Endothelial cell (in vitro differentiated cells): ENCODE measurements at regions not wholly inside any gene's neighbourhood (a gene's known extent, or its start where the extent isn't known, plus 50 kb on each side); places are given as distances from the start of the nearest gene placed in this dataset.

Source experiments
- DNase-seq: peaks from one replicate; pipeline ENCODE4 v3.0.0; 2021; ENCODE audit warnings: low spot score
- H3K27ac Mint-ChIP-seq: one replicate; pipeline ENCODE4 v1.8.0; 2021; ENCODE audit warnings: mixed read lengths, inconsistent platforms; ENCODE audit not compliant: unreplicated experiment
- H3K27me3 Mint-ChIP-seq: one replicate; pipeline ENCODE4 v1.8.0; 2021; ENCODE audit warnings: mild to moderate bottlenecking, moderate library complexity, mixed read lengths, inconsistent platforms; ENCODE audit not compliant: unreplicated experiment
- H3K36me3 Mint-ChIP-seq: one replicate; pipeline ENCODE4 v1.8.0; 2021; ENCODE audit warnings: mild to moderate bottlenecking, low read depth, mixed read lengths, inconsistent platforms; ENCODE audit not compliant: unreplicated experiment
- H3K4me1 Mint-ChIP-seq: one replicate; pipeline ENCODE4 v1.8.0; 2021; ENCODE audit warnings: mild to moderate bottlenecking, mixed read lengths, inconsistent platforms; ENCODE audit not compliant: unreplicated experiment
- H3K4me3 Mint-ChIP-seq: one replicate; pipeline ENCODE4 v1.8.0; 2021; ENCODE audit warnings: mild to moderate bottlenecking, mixed read lengths, inconsistent platforms; ENCODE audit not compliant: unreplicated experiment
- H3K9me3 Mint-ChIP-seq: one replicate; pipeline ENCODE4 v1.8.0; 2021; ENCODE audit warnings: mixed read lengths, inconsistent platforms; ENCODE audit not compliant: unreplicated experiment
- CTCF ChIP-seq: fragments of 200-600 bp; sonication (generic); IDR thresholded peaks from one replicate; pipeline ENCODE4 v1.5.0; 2021; ENCODE audit warnings: antibody characterized with exemption; ENCODE audit not compliant: unreplicated experiment

GRCh38 chr14:23793532-23793931 lies 157.4 kb downstream of the DHRS2 start:
- no peak overlapping the region for H3K27ac Mint-ChIP-seq
- no peaks in the 10 kb centered on the region for H3K9me3 Mint-ChIP-seq
- H3K27me3 Mint-ChIP-seq = peaks cover under 1% of the 10 kb centered on the region
- H3K4me3 Mint-ChIP-seq = no peak overlapping the region
- peaks cover 3% of the 10 kb centered on the region for H3K36me3 Mint-ChIP-seq
- DNase-seq = no peak
- H3K4me1 Mint-ChIP-seq = no peaks in the 10 kb centered on the region
- no peak for TF ChIP-seq CTCF

GRCh38 chr14:23800811-23801210 lies 152.8 kb upstream of the DHRS4 start:
- Mint-ChIP-seq H3K27ac (no peak overlapping the region), H3K4me3 (no peak overlapping the region), H3K27me3 (peaks cover 1% of the 10 kb centered on the region), H3K9me3 (no peaks in the 10 kb centered on the region), H3K4me1 (no peaks in the 10 kb centered on the region), H3K36me3 (peaks cover 3% of the 10 kb centered on the region)
- no peak for DNase-seq
- TF ChIP-seq CTCF = no peak

GRCh38 chr14:23801766-23802165 lies 151.8 kb upstream of the DHRS4 start:
- H3K9me3 Mint-ChIP-seq = no peaks in the 10 kb centered on the region
- no peaks in the 10 kb centered on the region for H3K4me1 Mint-ChIP-seq
- DNase-seq = no peak
- no peak overlapping the region for H3K27ac Mint-ChIP-seq
- H3K4me3 Mint-ChIP-seq = no peak overlapping the region
- TF ChIP-seq CTCF = no peak
- peaks cover 1% of the 10 kb centered on the region for H3K27me3 Mint-ChIP-seq
- H3K36me3 Mint-ChIP-seq = peaks cover 3% of the 10 kb centered on the region

GRCh38 chr14:23804817-23805216 lies 148.8 kb upstream of the DHRS4 start:
- Mint-ChIP-seq H3K27ac (no peak overlapping the region), H3K4me3 (no peak overlapping the region), H3K4me1 (no peaks in the 10 kb centered on the region), H3K27me3 (no peaks in the 10 kb centered on the region), H3K36me3 (no peaks in the 10 kb centered on the region), H3K9me3 (no peaks in the 10 kb centered on the region)
- TF ChIP-seq CTCF = no peak
- DNase-seq = no peak

GRCh38 chr14:23805761-23806160 lies 147.8 kb upstream of the DHRS4 start:
- Mint-ChIP-seq H3K27ac (no peak overlapping the region), H3K4me3 (no peak overlapping the region), H3K9me3 (no peaks in the 10 kb centered on the region), H3K27me3 (no peaks in the 10 kb centered on the region), H3K4me1 (no peaks in the 10 kb centered on the region), H3K36me3 (no peaks in the 10 kb centered on the region)
- DNase-seq = no peak
- TF ChIP-seq CTCF = no peak
